Endothelial cell of umbilical vein (primary cell): ENCODE measurements at regions not wholly inside any gene's neighbourhood (a gene's known extent, or its start where the extent isn't known, plus 50 kb on each side); places are given as distances from the start of the nearest gene placed in this dataset.

Experiments
- BruUV-seq: library from RNA; stranded (reverse); fragments of 400-500 nt; replicated peaks from 2 replicates; lab custom pipeline; 2021; lab: Mats Ljungman, UMichigan
- CTCF ChIA-PET: fragments of 300-600, 350-600 bp; sonication (Branson Sonifier 250); formaldehyde crosslinking; loops from one replicate; lab custom pipeline; 2021; ENCODE audit warnings: antibody characterized with exemption, inconsistent platforms; lab: Charles Lee
- POLR2A ChIA-PET: fragments of 300-600, 350-600 bp; sonication (Branson Sonifier 250); formaldehyde crosslinking; loops from one replicate; lab custom pipeline; 2021; ENCODE audit warnings: antibody characterized with exemption, inconsistent platforms; lab: Charles Lee
- DNase-seq: peaks from one replicate; pipeline ENCODE4 v3.0.0-alpha.2; 2011; ENCODE audit warnings: low read depth, low spot score
- FAIRE-seq: peaks from 2 replicates; lab custom pipeline; 2011; peaks lifted over from hg19 to GRCh38; lab: Jason Lieb, UNC
- H2AFZ ChIP-seq: 2 replicates; pipeline ENCODE4 v1.6.0; 2012; ENCODE audit warnings: low read depth, low read length, control low read depth, inconsistent platforms
- H3K27ac ChIP-seq: 2 replicates; pipeline ENCODE4 v1.5.1; 2011; ENCODE audit warnings: low read depth, mild to moderate bottlenecking, control low read depth, low read length, moderate library complexity; ENCODE audit not compliant: insufficient read depth
- H3K27me3 ChIP-seq, 2 experiments: 2 replicates each; pipeline versions ENCODE4 v1.6.0 to v1.6.1; 2011; ENCODE audit warnings: low read length in 2 of 2, mixed read lengths in 1 of 2; ENCODE audit not compliant: control insufficient read depth in 2 of 2, insufficient read depth in 2 of 2
- H3K36me3 ChIP-seq, 2 experiments: 2 replicates in 1 of 2; 3 replicates in 1 of 2; pipeline ENCODE4 v1.5.1; 2011; ENCODE audit warnings: low read length in 2 of 2, mild to moderate bottlenecking in 1 of 2, moderate library complexity in 1 of 2; ENCODE audit not compliant: control insufficient read depth in 2 of 2, insufficient read depth in 2 of 2; ENCODE audit errors: extremely low read depth in 1 of 2
- H3K4me1 ChIP-seq: 3 replicates; pipeline ENCODE4 v1.5.1; 2011; ENCODE audit warnings: mild to moderate bottlenecking, low read length; ENCODE audit not compliant: control insufficient read depth, insufficient read depth; ENCODE audit errors: extremely low read depth
- H3K4me2 ChIP-seq: 2 replicates; pipeline ENCODE4 v1.6.1; 2011; ENCODE audit warnings: low read length, control low read depth, mixed read lengths; ENCODE audit not compliant: insufficient read depth
- H3K4me3 ChIP-seq, 3 experiments: fragments of 200-600 bp in 1 of 3; sonication (generic), shearing (Covaris generic) in 1 of 3; replicated peaks in 1 of 3; 2 replicates each; pipeline ENCODE4 v1.5.1; 2011 to 2016; ENCODE audit warnings: control low read depth in 3 of 3, low read length in 3 of 3, mild to moderate bottlenecking in 2 of 3, inconsistent platforms in 1 of 3, low read depth in 1 of 3, moderate library complexity in 1 of 3; ENCODE audit not compliant: insufficient read depth in 1 of 3
- H3K79me2 ChIP-seq: 2 replicates; pipeline ENCODE4 v1.6.0; 2012; ENCODE audit warnings: low read length, inconsistent platforms; ENCODE audit not compliant: control insufficient read depth, insufficient read depth
- H3K9ac ChIP-seq: replicated peaks from 2 replicates; pipeline ENCODE3; 2011; ENCODE audit warnings: low read length, control low read depth; ENCODE audit not compliant: insufficient read depth; ENCODE audit errors: extremely low read depth
- H3K9me1 ChIP-seq: replicated peaks from 3 replicates; pipeline ENCODE4 v1.6.0; 2011; ENCODE audit warnings: mild to moderate bottlenecking, low read length; ENCODE audit not compliant: control insufficient read depth, insufficient read depth; ENCODE audit errors: extremely low read depth
- H3K9me3 ChIP-seq: replicated peaks from 2 replicates; pipeline ENCODE4 v1.5.1; 2012; ENCODE audit warnings: low read length, inconsistent platforms; ENCODE audit not compliant: control insufficient read depth, insufficient read depth
- H4K20me1 ChIP-seq: replicated peaks from 2 replicates; pipeline ENCODE3; 2011; ENCODE audit warnings: mild to moderate bottlenecking, low read length; ENCODE audit not compliant: control insufficient read depth, insufficient read depth; ENCODE audit errors: extremely low read depth
- CTCF ChIP-seq, 2 donors: IDR thresholded peaks; 1 replicate in 1 of 2; 2 replicates in 1 of 2; pipeline ENCODE4 v1.5.1; 2011; ENCODE audit warnings: low read length in 2 of 2, mild to moderate bottlenecking in 2 of 2, moderate library complexity in 2 of 2, control low read depth in 1 of 2, inconsistent platforms in 1 of 2, low read depth in 1 of 2; ENCODE audit not compliant: insufficient read depth in 1 of 2; ENCODE audit errors: extremely low read depth in 1 of 2
- EZH2 ChIP-seq: IDR thresholded peaks from 2 replicates; pipeline ENCODE4 v1.6.1; 2012; ENCODE audit warnings: borderline replicate concordance, low read depth, mild to moderate bottlenecking, moderate library complexity, low read length, inconsistent platforms; ENCODE audit not compliant: severe bottlenecking
- FOS ChIP-seq: IDR thresholded peaks from 2 replicates; pipeline ENCODE4 v1.6.1; 2011; ENCODE audit warnings: mild to moderate bottlenecking, low read length, moderate library complexity, borderline replicate concordance; ENCODE audit not compliant: insufficient read depth
- GATA2 ChIP-seq: IDR thresholded peaks from 2 replicates; pipeline ENCODE4 v1.7.0; 2011; ENCODE audit warnings: low read depth, mild to moderate bottlenecking, moderate library complexity, mixed read lengths, low read length; ENCODE audit not compliant: insufficient read length, insufficient read depth
- JUN ChIP-seq: IDR thresholded peaks from 2 replicates; pipeline ENCODE4 v1.6.1; 2011; ENCODE audit warnings: borderline replicate concordance, low read depth; ENCODE audit not compliant: insufficient read length, insufficient read depth
- MAX ChIP-seq: IDR thresholded peaks from 2 replicates; pipeline ENCODE4 v1.6.1; 2011; ENCODE audit not compliant: insufficient read depth, insufficient read length
- MYC ChIP-seq: IDR thresholded peaks from one replicate; pipeline ENCODE4 v1.6.1; 2011; ENCODE audit warnings: mild to moderate bottlenecking, low read depth, low read length
- POLR2A ChIP-seq: IDR thresholded peaks from 2 replicates; pipeline ENCODE4 v1.6.1; 2012; ENCODE audit warnings: low read depth, mild to moderate bottlenecking, control low read depth, low read length
- POLR2AphosphoS5 ChIP-seq: IDR thresholded peaks from 2 replicates; pipeline ENCODE4 v1.6.1; 2012; ENCODE audit warnings: low read depth, mild to moderate bottlenecking, control low read depth, low read length, moderate library complexity; ENCODE audit not compliant: insufficient read depth
- dilution Hi-C: fragments of 300-500 bp; cut with MboI; formaldehyde crosslinking; loops from one replicate; pipeline ENCODE4 v1.15.0; 2019; ENCODE audit warnings: low sequenced_read_pairs; ENCODE audit not compliant: extremely low pct_ligation_motif_present
- intact Hi-C: fragments of 100-400 bp; cut with micrococcal nuclease; formaldehyde crosslinking; loops from one replicate; pipeline ENCODE4 v1.10.0; 2022

GRCh38 chr15:62779899-62780298 lies 262.6 kb upstream of the TPM1 start:
- POLR2A ChIA-PET, result no interaction called here
- H3K36me3 ChIP-seq, result no peaks in the 10 kb centered on the region
- H3K4me2 ChIP-seq, result no peak overlapping the region
- H3K4me3 ChIP-seq, result no peak overlapping the region
- dilution Hi-C loops, result no loop called here
- H3K9ac ChIP-seq, result no peak overlapping the region
- no peak overlapping the region for H2AFZ ChIP-seq
- H3K79me2 ChIP-seq, result no peaks in the 10 kb centered on the region
- H3K9me1 ChIP-seq, result no peaks in the 10 kb centered on the region
- no peak overlapping the region for H3K27ac ChIP-seq
- H3K4me1 ChIP-seq, result peaks cover 8% of the 10 kb centered on the region
- CTCF ChIA-PET, result interaction anchor here (1.0 to 2.2 kb wide), 4 partner anchors 38 to 315 kb away, joined by 3 to 13 read pairs (median 8); no protein-coding TSS in a partner anchor
- no peaks in the 10 kb centered on the region for H3K27me3 ChIP-seq
- peak; percentile 26 for FAIRE-seq
- no peaks in the 10 kb centered on the region for H3K9me3 ChIP-seq
- TF ChIP-seq GATA2 (no peak), FOS (no peak), MAX (no peak), POLR2AphosphoS5 (no peak), JUN (no peak), EZH2 (no peak), MYC (no peak), CTCF (IDR thresholded peaks at IDR 0.05; ENCODE audit: extremely low read depth in 1 of 2, insufficient read depth in 1 of 2, low read depth in 1 of 2, low read length in 2 of 2) (no peak), POLR2A (no peak)
- intact Hi-C loops, result loop anchor here (10.0 kb wide), 1 partner anchor 145 kb away; no protein-coding TSS in a partner anchor
- BruUV-seq, result no TSS peak
- no peak for DNase-seq
- no peaks in the 10 kb centered on the region for H4K20me1 ChIP-seq
